ENCODE measurements at regions not wholly inside any gene's neighbourhood (a gene's known extent, or its start where the extent isn't known, plus 50 kb on each side); places are given as distances from the start of the nearest gene placed in this dataset.

DNA sequence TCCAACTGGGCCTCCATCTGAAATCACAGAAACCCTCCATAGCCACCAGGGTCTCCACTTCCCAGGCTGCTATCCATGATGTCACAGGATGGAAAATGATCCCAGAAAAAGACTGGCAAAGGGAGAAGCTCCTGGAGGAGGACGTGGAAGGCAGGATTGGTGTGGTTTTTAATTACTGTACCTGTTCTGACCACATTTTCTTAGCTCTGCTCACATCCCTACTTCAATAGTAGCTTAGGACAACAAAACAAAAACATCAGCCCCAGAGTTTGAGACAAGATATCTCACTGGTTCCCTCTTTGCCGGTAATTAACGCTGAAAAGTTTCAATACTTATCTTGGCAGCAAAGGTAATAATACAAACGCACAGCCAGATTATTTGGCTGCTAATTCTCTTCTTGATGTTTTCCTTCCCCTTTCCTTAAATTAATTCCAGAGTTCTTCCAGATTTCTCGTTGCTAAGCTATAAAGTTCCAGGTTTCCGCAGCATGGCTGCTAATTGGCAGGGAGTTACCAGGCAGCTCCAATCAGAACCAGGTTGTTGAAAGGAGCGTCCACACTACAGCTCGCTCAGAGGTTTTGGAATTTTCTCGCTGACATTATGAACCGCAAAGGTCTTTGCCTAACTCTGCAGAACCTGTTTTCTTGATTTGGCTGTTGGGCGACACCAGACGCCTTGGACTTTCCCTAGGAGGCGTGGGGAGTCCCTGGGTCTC, 263.4 kb downstream of the MRTFB start:
- peak; percentile 72 for DNase-seq

DNA sequence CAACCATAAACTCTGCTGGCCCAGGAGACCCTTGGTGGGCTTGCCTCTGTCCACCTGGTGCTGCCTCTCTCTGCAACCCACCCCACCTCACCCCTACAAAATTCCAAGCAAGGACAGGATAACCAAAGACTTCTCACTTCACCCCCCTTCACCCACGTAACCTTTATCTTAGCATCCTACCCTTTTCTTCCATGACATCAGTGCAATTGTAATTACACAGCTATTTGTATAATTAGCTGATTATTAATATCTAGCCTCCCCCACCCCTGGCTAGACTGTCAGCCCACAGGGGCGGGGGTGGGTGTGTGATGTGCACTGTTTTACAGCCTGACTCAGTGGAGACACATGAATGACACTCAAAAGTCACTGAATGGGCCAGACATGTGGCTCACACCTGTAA, 262.2 kb downstream of the MRTFB start:
- DNase-seq = no peak

- DNase-seq = no peak
Measured at GRCh38 chr16:14331020-14331419, 259.9 kb downstream of the MRTFB start.

GRCh38 chr16:14329727-14330350, 258.7 kb downstream of the MRTFB start:
- DNase-seq = no peak

GRCh38 chr16:14325502-14326401, 254.6 kb downstream of the MRTFB start:
- DNase-seq = peak; percentile 54

GRCh38 chr16:14324581-14324980, 253.5 kb downstream of the MRTFB start:
- DNase-seq = peak; percentile 33

DNA sequence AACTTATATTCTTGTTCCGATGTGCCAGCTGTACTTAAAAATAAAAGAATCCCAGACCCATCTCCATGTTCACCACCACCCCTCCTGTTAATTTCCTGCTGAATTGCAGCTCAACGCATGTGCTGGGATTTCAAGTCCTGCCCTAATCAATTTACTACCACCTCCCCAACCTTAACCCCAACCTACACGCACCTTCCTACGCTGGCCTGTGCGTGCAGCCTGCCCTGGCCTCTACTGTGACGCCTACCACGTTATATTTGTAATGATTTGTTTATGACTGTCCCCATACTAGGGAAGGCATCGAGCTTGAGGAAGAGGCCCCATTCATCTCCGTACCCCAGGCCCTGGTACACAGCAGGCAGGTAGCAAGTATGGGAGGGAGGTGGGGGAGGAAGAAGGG, 251.1 kb downstream of the MRTFB start:
- no peak for DNase-seq

DNA sequence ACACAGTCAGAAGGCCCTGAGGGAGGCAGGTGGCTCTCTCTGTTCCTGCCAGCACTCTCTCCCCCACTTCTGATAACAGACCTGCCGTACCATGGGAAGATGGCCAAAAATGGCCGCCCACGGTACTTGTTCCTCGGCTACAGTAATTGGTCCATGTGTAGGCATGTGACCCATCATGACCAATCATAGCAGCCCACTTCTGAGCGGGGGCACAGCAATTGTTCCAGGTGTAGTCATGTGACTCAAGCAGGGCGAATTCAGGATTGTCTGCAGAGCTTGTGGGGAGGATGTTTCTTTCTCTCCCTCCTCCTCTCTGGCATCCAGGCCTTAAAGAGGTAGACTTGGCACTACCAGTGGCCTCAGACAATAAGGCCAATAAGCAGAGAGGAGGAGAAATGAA, 250.4 kb downstream of the MRTFB start:
- no peak for DNase-seq

DNA sequence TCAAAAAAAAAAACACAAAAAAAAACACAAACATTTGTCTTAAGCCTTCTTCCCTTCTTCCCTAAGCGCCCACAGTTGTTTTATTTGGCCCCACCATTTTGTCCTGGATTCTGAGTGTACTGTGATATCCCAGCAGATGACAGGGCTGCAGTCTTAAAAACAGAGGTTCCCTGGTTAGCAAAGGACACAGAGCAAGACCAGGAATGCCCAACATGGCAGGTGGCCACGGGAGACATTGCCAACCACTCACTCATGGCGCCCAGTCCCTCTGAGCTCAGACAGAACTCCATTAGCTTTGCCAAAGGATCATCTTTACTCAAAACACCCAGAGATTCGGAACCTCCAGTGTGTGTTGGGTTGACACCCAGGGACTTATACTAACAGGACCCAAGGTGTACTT, 249.3 kb downstream of the MRTFB start:
- no peak for DNase-seq

Data from tongue (tissue), 1 donor.